Loucy (cell line): ENCODE measurements at regions not wholly inside any gene's neighbourhood (a gene's known extent, or its start where the extent isn't known, plus 50 kb on each side); places are given as distances from the start of the nearest gene placed in this dataset.

ENCODE experiments used
- CTCF ChIP-seq: fragments of 200-600 bp; sonication (generic); conservative IDR thresholded peaks from 2 replicates; pipeline ENCODE4 v1.5.1; 2014; ENCODE audit warnings: mild to moderate bottlenecking, antibody characterized with exemption, low read length
- EZH2phosphoT487 ChIP-seq: fragments of 200-600 bp; IDR thresholded peaks from 2 replicates; pipeline ENCODE4 v1.6.1; 2018; ENCODE audit warnings: antibody characterized with exemption, mild to moderate bottlenecking, moderate library complexity, borderline replicate concordance

- no peak for TF ChIP-seq CTCF
- TF ChIP-seq EZH2phosphoT487, result no peak
Measured at GRCh38 chr17:21530311-21530710, 154.2 kb downstream of the KCNJ12 start.
